ENCODE measurements at regions not wholly inside any gene's neighbourhood (a gene's known extent, or its start where the extent isn't known, plus 50 kb on each side); places are given as distances from the start of the nearest gene placed in this dataset.
"Not testable (repeated sequence)": the region's sequence is repeated elsewhere in the genome, so short reads cannot be mapped to it uniquely, and the experiment has no call there.

GRCh38 chr11:71782229-71782861 is 50.7 kb upstream of the DEFB108B start:
- intact Hi-C loops (cut with micrococcal nuclease); DNase-seq (ENCODE audit: low spot score); H3K9me3 Mint-ChIP-seq; H3K4me1 Mint-ChIP-seq (ENCODE audit: low read depth); H3K36me3 Mint-ChIP-seq (ENCODE audit: low read depth); H3K4me3 Mint-ChIP-seq (ENCODE audit: low read depth); H3K27ac Mint-ChIP-seq: not testable (repeated sequence)
- H3K27me3 Mint-ChIP-seq (ENCODE audit: low read depth), result peaks cover 16% of the 10 kb centered on the region

GRCh38 chr11:71783191-71783590 is 49.8 kb upstream of the DEFB108B start:
- H3K9me3 Mint-ChIP-seq; H3K27ac Mint-ChIP-seq; DNase-seq (ENCODE audit: low spot score); H3K36me3 Mint-ChIP-seq (ENCODE audit: low read depth); intact Hi-C loops (cut with micrococcal nuclease); H3K4me3 Mint-ChIP-seq (ENCODE audit: low read depth); H3K4me1 Mint-ChIP-seq (ENCODE audit: low read depth): not testable (repeated sequence)
- peaks cover 16% of the 10 kb centered on the region for H3K27me3 Mint-ChIP-seq (ENCODE audit: low read depth)

All from activated T-helper 2 cell treated with anti-CD3 and anti-CD28 coated beads, Interferon-gamma antibody, Interleukin-2, Interleukin-4, amounts not matched to agents 10 μg/mL and 5 μg/mL and 100 μg/mL, durations not matched to agents 14 hours and 24 hours and 36 hours (primary cell).